Pons (tissue), 1 donor: ENCODE measurements at regions not wholly inside any gene's neighbourhood (a gene's known extent, or its start where the extent isn't known, plus 50 kb on each side); places are given as distances from the start of the nearest gene placed in this dataset.
"Not testable (repeated sequence)": the region's sequence is repeated elsewhere in the genome, so short reads cannot be mapped to it uniquely, and the experiment has no call there.

Source experiments
- DNase-seq: peaks from one replicate; pipeline ENCODE4 v3.0.0-alpha.2; 2016; ENCODE audit warnings: low spot score

DNA sequence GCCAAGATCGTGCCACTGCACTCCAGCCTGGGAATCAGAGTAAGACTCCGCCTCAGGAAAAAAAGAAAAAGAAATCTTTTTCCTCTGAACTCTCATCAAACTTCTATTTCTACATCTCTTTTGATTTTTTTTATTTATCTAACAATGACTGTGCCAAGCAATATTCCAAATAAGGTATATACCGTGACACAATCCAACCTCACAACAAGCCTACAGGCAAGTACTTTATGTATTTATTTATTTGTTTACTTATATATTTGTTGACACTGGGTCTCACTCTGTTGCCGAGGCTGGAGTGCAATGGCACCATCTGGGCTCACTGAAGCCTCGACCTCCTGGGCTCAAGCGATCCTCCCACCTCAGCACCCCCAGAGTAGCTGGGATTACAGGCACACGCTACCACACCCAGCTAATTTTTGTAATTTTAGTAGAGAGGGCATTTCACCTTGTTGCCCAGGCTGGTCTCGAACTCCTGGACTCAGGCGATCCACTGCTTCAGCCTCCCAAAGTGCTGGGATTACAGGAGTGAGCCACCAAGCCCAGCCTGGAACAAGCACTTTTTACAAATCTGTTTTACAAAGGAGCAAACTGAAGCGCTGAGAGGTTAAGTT, 94.9 kb upstream of the CHD2 start:
- DNase-seq = no peak

DNA sequence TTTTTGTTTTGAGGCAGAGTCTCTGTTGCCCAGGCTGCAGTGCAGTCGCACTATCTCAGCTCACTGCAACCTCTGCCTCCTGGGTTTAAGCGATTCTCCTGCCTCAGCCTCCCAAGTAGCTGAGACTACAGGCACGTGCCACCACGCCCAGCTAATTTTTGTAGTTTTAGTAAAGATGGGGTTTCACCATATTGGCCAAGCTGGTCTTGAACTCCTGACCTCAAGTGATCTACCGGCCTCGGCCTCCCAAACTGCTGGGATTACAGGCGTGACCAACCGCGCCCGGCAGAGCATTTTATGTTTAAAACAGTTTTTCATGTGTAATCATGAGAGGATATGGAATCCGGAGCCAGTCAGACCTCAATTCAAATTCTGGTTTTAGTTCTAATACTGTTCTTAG, 94.0 kb upstream of the CHD2 start:
- DNase-seq = not testable (repeated sequence)

DNA sequence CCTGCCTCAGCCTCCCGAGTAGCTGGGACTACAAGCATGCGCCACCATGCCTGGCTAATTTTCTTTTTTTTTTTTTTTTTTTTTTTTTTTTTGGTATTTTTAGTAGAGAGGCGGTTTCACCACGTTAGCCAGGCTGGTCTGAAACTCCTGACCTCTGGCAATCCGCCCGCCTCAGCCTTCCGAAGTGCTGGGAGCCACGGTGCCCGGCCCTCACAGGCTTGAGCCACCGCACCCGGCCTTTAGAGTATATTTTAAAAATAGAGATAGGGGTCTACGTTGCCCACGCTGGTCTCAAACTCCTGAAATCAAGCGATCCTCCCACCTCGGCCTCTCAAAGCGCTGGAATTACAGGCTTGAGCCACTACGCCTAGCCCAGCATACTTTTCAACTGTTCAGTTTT, 93.4 kb upstream of the CHD2 start:
- DNase-seq = no peak

GRCh38 chr15:92807971-92808571, 92.1 kb upstream of the CHD2 start:
- peak; percentile 56 for DNase-seq

DNA sequence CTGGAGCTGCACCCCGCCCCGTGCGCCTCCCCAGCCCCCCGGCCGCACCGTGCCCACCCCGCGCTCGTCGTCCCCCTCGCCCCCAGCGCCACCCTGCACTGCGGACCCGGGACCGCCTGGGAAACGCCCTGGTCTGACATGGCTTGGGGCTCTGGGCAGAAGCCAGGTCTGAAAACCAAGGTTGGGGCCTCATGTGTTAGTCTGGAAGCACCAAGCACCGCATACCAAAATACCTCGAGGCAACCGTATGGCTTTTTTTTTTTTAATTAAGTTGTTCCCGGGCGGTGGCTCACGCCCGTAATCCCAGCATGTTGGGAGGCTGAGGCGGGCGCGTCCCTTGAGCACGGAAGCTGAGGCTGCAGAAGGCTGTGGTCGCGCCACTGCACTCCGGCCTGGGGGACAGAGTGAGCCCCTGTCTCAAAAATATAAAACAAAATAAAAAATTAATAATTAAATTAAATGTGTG, 91.5 kb upstream of the CHD2 start:
- DNase-seq = no peak

DNA sequence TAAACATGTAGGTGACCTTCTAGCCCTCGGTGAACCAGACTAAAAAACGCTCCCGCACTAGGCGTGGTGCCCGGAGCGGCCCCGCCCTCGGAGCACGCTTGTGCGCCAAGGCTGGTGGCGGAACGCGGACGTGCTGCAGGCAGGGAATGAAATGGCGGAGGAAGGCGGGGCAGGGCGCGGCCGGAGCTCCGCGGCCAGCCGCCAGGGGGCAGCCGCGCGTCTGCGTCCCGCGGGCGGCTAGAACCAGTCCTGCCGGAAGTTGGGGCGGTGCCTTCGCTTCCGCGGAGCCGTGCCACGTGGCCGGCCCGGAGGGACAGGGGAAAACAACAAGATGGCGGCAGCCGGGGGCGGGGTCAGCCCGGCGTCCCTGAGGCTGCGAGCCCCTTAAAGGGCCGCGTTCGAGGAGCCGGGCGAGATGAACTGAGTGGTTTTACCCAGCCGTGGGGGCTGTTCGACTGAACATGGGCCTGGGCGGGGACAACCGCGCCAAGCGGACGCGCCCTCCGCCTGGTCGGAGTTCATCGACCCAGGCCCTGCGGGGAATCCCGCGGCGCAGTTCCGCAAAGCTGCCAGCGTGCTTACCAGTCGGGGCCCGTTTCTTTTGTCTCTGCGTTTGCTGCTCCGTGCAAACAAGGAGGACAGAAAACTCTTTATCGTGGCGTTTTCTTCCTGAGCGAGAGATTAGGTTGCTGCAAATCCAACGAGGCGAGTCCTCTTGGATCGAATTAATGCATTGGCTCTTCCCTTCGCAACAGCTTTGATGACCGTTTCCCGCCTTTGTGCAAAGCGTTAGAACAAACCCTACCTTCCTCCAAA, 90.9 kb upstream of the CHD2 start:
- peak; percentile 97 for DNase-seq

DNA sequence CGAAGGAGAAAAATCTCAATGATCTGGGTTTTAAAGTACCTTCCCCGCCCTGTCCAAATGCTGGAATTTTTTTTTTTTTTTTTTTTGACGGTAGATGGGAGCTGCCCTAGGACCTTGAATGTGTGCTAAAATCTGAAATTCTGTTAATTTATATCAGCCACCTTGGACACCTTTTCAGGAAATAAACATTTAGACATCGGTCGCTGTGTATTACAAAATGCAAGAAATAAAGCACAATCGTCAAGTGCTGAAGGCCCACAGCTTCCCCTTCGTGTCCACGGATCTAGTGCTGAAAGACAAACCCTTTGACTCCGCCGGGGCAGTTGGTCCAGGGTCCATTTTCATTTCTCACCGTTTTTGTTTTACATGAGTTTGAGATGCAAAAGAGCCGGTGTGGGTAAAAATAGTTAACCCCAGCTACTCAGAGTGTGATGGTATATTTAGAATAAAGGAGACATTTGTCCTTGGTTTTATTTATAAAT, 90.2 kb upstream of the CHD2 start:
- DNase-seq = peak; percentile 86

- peak; percentile 87 for DNase-seq
Measured at GRCh38 chr15:92810418-92811138, 89.5 kb upstream of the CHD2 start.

DNA sequence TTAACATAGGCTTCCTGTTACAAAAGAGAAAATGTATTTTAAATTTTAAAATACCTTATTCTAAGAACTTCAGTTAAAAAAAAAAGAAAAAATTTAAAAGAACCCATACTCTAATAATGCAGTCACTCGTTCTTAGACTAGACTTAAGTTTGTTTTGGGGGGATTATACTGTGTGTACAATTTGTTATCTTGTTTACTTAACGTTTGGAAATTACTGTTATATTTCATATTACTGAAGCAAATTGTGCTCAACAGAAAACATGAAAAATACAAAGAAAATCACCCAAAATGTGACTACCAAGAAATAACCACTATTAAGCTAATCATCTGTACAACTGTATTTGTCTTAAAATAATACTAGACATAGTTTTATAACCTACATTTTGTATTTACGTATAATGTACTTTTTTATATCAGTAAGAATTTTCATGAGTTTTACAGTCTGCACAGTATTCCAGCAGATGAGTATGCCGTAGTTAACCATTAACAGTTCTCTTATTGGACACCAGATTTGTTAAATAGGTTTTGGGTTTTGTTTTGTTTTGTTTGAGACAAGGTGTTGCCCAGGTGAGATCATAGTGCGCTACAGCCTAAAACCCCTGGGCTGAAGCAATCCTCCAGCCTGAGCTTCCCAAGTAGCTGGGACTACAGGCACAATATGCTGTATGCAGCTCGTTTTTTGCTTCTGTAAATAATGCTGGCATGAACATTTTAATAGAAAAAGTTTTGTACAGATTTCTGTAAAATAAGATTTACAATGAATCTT, 88.8 kb upstream of the CHD2 start:
- DNase-seq = peak; percentile 45

DNA sequence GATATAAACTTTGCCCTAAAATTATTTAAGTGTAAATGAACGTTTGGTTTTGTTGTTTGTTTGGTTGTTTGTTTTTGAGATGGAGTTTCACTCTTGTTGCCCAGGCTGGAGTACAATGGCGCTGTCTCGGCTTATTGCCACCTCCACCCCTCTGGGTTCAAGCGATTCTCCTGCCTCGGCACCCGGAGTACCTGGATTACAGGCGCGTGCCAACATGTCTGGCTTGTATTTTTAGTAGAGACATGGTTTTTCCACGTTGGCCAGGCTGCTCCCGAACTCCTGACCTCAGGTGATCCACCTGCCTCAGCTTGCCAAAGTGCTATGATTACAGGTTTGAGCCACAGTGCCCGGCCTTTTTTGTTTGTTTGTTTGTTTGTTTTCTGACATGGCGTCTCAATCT, 87.9 kb upstream of the CHD2 start:
- DNase-seq = no peak

DNA sequence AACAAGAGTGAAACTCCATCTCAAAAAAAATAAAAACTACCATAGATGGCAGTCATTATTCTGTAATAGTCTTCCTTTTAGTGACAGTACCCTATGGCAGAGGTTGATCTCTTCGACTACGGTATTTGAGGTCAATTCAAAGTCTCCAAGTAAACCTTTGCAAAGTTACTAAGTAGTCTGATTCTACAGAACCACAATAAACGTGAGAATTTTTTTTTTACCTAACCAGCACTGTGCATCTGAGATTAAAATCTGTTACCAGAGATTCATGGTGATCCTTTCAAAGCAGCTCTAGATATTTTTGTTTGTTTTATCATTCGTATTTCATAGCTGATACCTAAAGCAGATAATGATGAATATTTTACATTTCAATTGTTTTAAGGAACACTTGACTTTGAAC, 86.6 kb upstream of the CHD2 start:
- DNase-seq = no peak

- DNase-seq = peak; percentile 65
Measured at GRCh38 chr15:92817339-92817886, 82.7 kb upstream of the CHD2 start.

DNA sequence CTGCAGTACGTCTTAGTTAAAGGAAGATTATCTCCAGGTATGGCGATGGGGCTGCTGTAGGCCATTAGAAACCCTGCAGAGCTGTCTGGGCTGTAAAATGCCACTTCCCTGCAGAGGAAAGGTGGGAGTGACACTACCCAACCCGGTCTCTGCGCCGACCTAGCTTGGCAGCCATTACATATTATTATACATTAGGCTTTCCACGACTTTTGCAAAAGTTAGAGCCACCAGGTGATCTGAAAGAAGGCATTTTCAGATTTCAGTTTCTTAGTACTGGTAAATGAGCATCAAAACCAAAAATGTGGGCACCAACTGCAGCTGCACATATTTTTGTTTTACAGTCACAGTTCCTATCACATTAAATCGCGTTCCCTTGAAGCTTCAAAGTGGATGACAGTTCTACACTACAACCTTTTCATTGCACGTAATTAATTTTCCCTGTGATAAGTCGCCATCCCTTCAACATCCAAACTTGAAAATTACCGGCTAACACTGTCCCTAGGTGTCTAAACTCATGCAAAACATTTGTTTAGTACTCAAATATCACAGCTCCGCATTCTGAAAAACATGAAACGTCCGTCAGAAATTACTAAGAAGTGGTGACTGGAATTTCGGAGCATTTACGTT, 81.4 kb upstream of the CHD2 start:
- DNase-seq = peak; percentile 31

GRCh38 chr15:92819278-92820235, 80.6 kb upstream of the CHD2 start:
- DNase-seq = peak; percentile 76

DNA sequence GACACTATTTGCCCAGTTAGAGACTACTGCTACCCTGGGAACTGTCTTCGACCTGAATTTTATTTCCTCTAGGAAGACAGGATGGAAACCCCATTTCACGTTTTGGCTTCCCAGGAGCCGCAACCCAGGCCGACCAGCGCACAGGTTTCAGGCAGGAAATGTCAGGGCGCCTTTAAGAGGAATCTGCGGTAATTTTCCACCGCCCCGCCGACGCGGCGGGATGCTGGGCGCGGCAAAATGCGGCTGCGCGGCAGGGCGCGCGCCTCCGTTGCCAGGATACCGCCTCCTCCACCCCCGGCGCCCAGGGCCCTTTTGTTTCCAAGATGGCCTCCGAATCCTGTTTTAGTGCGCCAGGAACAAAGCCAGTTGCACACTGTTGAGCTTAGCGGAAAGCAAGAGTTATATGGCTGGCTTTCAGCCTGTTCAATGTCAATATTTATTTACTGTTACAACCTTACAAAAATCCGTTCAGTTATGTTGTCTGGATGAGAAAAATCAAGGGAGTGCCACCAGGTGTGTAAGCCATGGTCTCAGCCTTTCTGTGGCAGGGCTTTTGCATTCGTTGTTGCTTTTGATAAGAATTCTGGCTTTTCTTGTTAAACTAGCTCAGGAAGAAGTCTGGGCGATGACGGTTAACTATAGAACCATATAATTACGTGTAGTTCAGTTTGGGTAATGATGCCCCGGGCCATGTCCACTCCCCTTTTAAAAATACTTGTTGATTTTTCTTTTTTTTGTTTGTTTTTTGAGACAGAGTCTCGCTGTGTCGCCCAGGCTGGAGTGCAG, 79.7 kb upstream of the CHD2 start:
- peak; percentile 94 for DNase-seq

GRCh38 chr15:92821491-92822116, 78.5 kb upstream of the CHD2 start:
- no peak for DNase-seq

- DNase-seq = no peak
Measured at GRCh38 chr15:92822216-92823144, 77.6 kb upstream of the CHD2 start.
